ENCODE measurements at regions not wholly inside any gene's neighbourhood (a gene's known extent, or its start where the extent isn't known, plus 50 kb on each side); places are given as distances from the start of the nearest gene placed in this dataset.

DNA sequence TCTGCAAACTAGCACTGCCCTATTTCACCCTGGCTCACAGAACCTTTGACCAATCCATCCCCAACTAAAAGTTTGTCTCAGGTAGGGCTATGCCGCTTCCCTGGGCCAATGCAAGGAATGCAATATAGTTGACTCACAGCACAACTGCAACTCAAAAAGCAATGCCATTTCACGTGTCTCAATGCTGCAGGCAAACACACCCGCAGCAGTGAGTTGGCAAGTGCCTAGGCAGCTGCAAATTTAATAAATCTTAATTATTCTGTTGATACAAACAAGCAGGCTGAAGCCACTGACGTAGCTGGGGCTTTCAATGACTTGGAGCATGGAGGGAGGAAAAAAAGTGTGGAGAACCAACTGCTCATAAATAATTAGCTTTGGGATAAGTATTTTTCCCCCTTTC, 87.9 kb downstream of the SYNE3 start:
- TF ChIP-seq, protein P1, sequence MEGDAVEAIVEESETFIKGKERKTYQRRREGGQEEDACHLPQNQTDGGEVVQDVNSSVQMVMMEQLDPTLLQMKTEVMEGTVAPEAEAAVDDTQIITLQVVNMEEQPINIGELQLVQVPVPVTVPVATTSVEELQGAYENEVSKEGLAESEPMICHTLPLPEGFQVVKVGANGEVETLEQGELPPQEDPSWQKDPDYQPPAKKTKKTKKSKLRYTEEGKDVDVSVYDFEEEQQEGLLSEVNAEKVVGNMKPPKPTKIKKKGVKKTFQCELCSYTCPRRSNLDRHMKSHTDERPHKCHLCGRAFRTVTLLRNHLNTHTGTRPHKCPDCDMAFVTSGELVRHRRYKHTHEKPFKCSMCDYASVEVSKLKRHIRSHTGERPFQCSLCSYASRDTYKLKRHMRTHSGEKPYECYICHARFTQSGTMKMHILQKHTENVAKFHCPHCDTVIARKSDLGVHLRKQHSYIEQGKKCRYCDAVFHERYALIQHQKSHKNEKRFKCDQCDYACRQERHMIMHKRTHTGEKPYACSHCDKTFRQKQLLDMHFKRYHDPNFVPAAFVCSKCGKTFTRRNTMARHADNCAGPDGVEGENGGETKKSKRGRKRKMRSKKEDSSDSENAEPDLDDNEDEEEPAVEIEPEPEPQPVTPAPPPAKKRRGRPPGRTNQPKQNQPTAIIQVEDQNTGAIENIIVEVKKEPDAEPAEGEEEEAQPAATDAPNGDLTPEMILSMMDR (IDR thresholded peaks at IDR 0.05; ENCODE audit: borderline replicate concordance, extremely low read depth, low read length, poor library complexity, severe bottlenecking), result no peak
- TF ChIP-seq EZH2 (IDR thresholded peaks at IDR 0.05; ENCODE audit: borderline replicate concordance, low read depth, low read length, severe bottlenecking), result no peak

All from DND-41 (cell line).